NOMO-1 treated with dmso at 0.1 percent for 144 hours (cell line): ENCODE measurements at regions not wholly inside any gene's neighbourhood (a gene's known extent, or its start where the extent isn't known, plus 50 kb on each side); places are given as distances from the start of the nearest gene placed in this dataset.
"Not testable (repeated sequence)": the region's sequence is repeated elsewhere in the genome, so short reads cannot be mapped to it uniquely, and the experiment has no call there.

Source experiments
- DNase-seq: peaks from one replicate; lab custom pipeline; 2025; ENCODE audit not compliant: unreplicated experiment; lab: John Stamatoyannopoulos, UW

- DNase-seq, result no peak
Measured at GRCh38 chr18:38644875-38645641, 1079.5 kb upstream of the CELF4 start.

- DNase-seq, result no peak
Measured at GRCh38 chr18:38642711-38643110, 1077.1 kb upstream of the CELF4 start.

GRCh38 chr18:38639700-38640099 is 1074.1 kb upstream of the CELF4 start:
- not testable (repeated sequence) for DNase-seq

- DNase-seq, result no peak
Measured at GRCh38 chr18:38635709-38636430, 1070.3 kb upstream of the CELF4 start.

- DNase-seq, result no peak
Measured at GRCh38 chr18:38634117-38634516, 1068.5 kb upstream of the CELF4 start.

GRCh38 chr18:38633333-38633732 is 1067.7 kb upstream of the CELF4 start:
- DNase-seq, result no peak

GRCh38 chr18:38619129-38619528 is 1053.5 kb upstream of the CELF4 start:
- DNase-seq, result no peak

GRCh38 chr18:38616306-38616705 is 1050.7 kb upstream of the CELF4 start:
- no peak for DNase-seq

GRCh38 chr18:38612904-38613303 is 1047.3 kb upstream of the CELF4 start:
- DNase-seq, result no peak

GRCh38 chr18:38611036-38611964 is 1045.7 kb upstream of the CELF4 start:
- DNase-seq, result no peak

GRCh38 chr18:38606841-38607240 is 1041.2 kb upstream of the CELF4 start:
- DNase-seq, result no peak

GRCh38 chr18:38602341-38602740 is 1036.7 kb upstream of the CELF4 start:
- DNase-seq, result no peak

GRCh38 chr18:38587571-38587970 is 1022.0 kb upstream of the CELF4 start:
- no peak for DNase-seq

GRCh38 chr18:38586327-38586726 is 1020.7 kb upstream of the CELF4 start:
- no peak for DNase-seq

- no peak for DNase-seq
Measured at GRCh38 chr18:38579764-38580163, 1014.2 kb upstream of the CELF4 start.

- DNase-seq, result no peak
Measured at GRCh38 chr18:38576916-38577315, 1011.3 kb upstream of the CELF4 start.

- DNase-seq, result no peak
Measured at GRCh38 chr18:38576349-38576748, 1010.8 kb upstream of the CELF4 start.

- no peak for DNase-seq
Measured at GRCh38 chr18:38575648-38576047, 1010.0 kb upstream of the CELF4 start.

GRCh38 chr18:38575023-38575422 is 1009.4 kb upstream of the CELF4 start:
- DNase-seq, result no peak

GRCh38 chr18:38572554-38573111 is 1007.0 kb upstream of the CELF4 start:
- no peak for DNase-seq

- DNase-seq, result no peak
Measured at GRCh38 chr18:38571651-38572050, 1006.1 kb upstream of the CELF4 start.
